ENCODE measurements at regions not wholly inside any gene's neighbourhood (a gene's known extent, or its start where the extent isn't known, plus 50 kb on each side); places are given as distances from the start of the nearest gene placed in this dataset.
"Not testable (repeated sequence)": the region's sequence is repeated elsewhere in the genome, so short reads cannot be mapped to it uniquely, and the experiment has no call there.

DNA sequence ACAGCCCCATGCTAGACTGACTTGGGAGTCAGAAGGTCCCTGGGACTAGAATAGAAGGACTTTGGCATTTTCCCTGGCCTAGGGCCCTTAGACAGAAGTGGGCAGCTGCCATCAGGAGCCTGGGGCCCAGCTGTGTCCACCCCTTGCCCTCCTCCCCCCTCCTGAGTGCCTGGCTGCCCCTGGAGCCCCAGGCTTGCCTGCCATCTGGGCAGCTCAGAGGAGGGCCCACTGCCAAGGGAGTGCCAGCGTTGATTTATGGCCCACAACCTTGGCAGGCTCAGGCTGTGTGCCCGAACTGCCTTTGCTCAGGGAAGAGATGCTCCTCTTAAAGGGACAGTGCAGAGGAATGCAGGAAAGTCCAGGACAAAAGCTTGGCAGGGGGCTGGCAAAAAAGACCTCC is 439.1 kb downstream of the SPATA31A7 start:
- DNase-seq (ENCODE audit: low spot score in 2 of 2); H3K4me3 ChIP-seq (ENCODE audit: low read depth, poor library complexity, severe bottlenecking); intact Hi-C loops (cut with DNase I; ENCODE audit: low total_unique reads): not testable (repeated sequence)
- WGBS, 2 donors = no CpG with 5 or more reads among the region's 2 CpGs

- no peak overlapping the region for H3K4me3 ChIP-seq (ENCODE audit: low read depth, poor library complexity, severe bottlenecking)
- intact Hi-C loops (cut with DNase I; ENCODE audit: low total_unique reads) = no loop called here
- WGBS, 2 donors = 84% methylated on average over 19 of the region's 19 CpGs; no CpG with 5 or more reads in 1 of the 2 donors
- no peak for TF ChIP-seq CTCF (IDR thresholded peaks at IDR 0.05)
- no peak for TF ChIP-seq POLR2A (IDR thresholded peaks at IDR 0.05)
- no peak for DNase-seq (ENCODE audit: low spot score in 2 of 2)
Measured at GRCh38 chr9:61634192-61634591, 444.4 kb downstream of the SPATA31A7 start.

- 69 to 75% methylated on average over 5 to 6 of the region's 6 CpGs for WGBS, 2 donors
- intact Hi-C loops (cut with DNase I; ENCODE audit: low total_unique reads); H3K4me3 ChIP-seq (ENCODE audit: low read depth, poor library complexity, severe bottlenecking): not testable (repeated sequence)
- peak in 1 of 2 donors; percentile 73 for DNase-seq (ENCODE audit: low spot score in 2 of 2)
Measured at GRCh38 chr9:61664232-61664631, 474.4 kb downstream of the SPATA31A7 start.

GRCh38 chr9:61665330-61665751 is 475.5 kb downstream of the SPATA31A7 start:
- 76 to 80% methylated on average over 22 of the region's 22 CpGs for WGBS, 2 donors
- intact Hi-C loops (cut with DNase I; ENCODE audit: low total_unique reads) = no loop called here
- TF ChIP-seq POLR2A (IDR thresholded peaks at IDR 0.05) (no peak), CTCF (IDR thresholded peaks at IDR 0.05) (no peak)
- no peak overlapping the region for H3K4me3 ChIP-seq (ENCODE audit: low read depth, poor library complexity, severe bottlenecking)
- DNase-seq (ENCODE audit: low spot score in 2 of 2) = peak in 1 of 2 donors; percentile 56

DNA sequence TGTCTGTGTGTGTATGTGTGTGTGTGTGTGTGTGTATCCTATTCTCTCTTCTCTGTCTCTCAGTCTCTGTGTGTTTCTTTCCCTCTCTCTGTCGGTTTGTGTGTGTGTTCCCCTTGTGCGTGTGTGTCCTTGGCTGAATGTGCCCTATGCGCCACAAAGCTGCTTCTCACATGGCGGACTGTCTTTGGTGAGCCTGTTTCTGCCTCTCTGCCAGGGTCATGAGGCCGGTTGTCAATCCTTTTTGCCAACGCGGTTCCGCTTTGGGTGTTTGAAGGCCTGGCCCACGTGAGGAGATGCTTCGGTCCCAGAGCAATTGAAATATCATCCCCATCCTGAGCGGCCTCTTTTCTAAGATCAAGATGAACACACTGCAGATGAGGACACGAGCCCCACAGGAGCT is 476.0 kb downstream of the SPATA31A7 start:
- DNase-seq (ENCODE audit: low spot score in 2 of 2) = peak in 1 of 2 donors; percentile 42
- TF ChIP-seq CTCF (IDR thresholded peaks at IDR 0.05) (no peak), POLR2A (IDR thresholded peaks at IDR 0.05) (no peak)
- intact Hi-C loops (cut with DNase I; ENCODE audit: low total_unique reads) = no loop called here
- WGBS, 2 donors = 78% methylated on average over 12 of the region's 12 CpGs
- H3K4me3 ChIP-seq (ENCODE audit: low read depth, poor library complexity, severe bottlenecking) = no peak overlapping the region

DNA sequence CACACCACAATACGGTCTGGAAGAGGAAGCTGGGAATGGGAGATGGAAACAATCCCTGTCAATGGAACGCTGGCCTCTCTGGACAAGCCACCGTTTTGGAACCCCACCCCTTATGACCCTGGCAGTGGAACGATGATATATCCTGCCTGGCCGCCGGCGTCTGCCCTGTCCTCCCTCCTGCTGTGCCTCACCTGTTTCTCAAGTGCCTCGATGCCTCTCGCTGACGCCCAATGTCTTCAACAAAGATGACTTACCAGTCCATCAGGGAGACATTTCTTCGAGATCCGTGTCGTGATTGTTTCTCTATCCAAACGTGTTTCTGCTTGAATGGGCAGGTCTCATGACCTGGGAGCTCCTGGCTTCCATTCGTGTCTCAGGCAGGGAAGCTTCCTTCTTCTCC is 476.5 kb downstream of the SPATA31A7 start:
- TF ChIP-seq POLR2A (IDR thresholded peaks at IDR 0.05) = no peak
- no peak for TF ChIP-seq CTCF (IDR thresholded peaks at IDR 0.05)
- no peak overlapping the region for H3K4me3 ChIP-seq (ENCODE audit: low read depth, poor library complexity, severe bottlenecking)
- DNase-seq (ENCODE audit: low spot score in 2 of 2) = peak in 1 of 2 donors; percentile 56
- WGBS, 2 donors = 76 to 84% methylated on average over 15 of the region's 15 CpGs
- intact Hi-C loops (cut with DNase I; ENCODE audit: low total_unique reads) = no loop called here

GRCh38 chr9:61666849-61667371 is 477.1 kb downstream of the SPATA31A7 start:
- H3K4me3 ChIP-seq (ENCODE audit: low read depth, poor library complexity, severe bottlenecking) = no peak overlapping the region
- 82 to 83% methylated on average over 26 of the region's 26 CpGs for WGBS, 2 donors
- intact Hi-C loops (cut with DNase I; ENCODE audit: low total_unique reads) = no loop called here
- DNase-seq (ENCODE audit: low spot score in 2 of 2) = peak in 1 of 2 donors; percentile 72
- TF ChIP-seq CTCF (IDR thresholded peaks at IDR 0.05) (no peak), POLR2A (IDR thresholded peaks at IDR 0.05) (no peak)
